GM21786 (cell line): ENCODE measurements at regions not wholly inside any gene's neighbourhood (a gene's known extent, or its start where the extent isn't known, plus 50 kb on each side); places are given as distances from the start of the nearest gene placed in this dataset.

Source experiments
- ATAC-seq: cut with Tn5 transposase; IDR thresholded peaks from one replicate; pipeline ENCODE4 v1.9.1; 2021; ENCODE audit not compliant: unreplicated experiment

DNA sequence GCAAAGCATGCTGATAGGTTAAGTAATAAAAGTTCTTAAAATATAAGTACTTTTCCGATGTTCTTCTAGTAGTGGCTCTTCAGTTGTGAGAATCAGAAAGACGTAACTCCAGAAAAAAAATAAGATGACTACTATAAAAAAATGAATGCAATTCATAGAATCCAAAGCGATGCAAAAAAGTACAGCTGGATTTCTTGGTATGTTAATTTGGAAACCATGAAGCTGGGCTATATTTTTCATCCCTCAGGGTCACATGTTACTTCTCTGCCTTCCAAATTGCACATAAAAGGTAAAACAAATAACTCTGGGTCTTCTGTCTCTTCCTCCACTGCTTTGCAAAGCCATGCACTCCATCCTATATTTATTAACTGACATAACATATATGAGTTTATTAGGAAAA is 843.9 kb upstream of the DPPA4 start:
- no peak for ATAC-seq

DNA sequence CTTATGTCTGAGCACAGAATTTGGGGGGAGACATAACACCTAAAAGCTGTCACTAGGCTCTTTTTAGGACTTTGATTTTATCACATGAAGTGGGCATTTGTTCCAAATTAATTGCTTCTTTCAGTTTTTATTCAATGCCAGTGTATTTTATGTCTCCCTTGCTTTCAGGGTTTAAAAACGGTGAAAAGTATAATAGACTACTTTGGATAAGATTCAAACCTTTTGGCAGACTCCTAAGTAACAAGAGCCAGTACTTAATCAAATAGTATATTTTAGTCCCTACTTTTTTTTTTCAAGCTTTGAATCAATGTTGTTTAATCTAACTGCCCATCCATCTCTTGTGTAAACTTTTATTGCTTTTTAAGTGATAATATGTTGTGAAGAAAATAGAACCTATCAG is 847.2 kb upstream of the DPPA4 start:
- ATAC-seq: no peak

DNA sequence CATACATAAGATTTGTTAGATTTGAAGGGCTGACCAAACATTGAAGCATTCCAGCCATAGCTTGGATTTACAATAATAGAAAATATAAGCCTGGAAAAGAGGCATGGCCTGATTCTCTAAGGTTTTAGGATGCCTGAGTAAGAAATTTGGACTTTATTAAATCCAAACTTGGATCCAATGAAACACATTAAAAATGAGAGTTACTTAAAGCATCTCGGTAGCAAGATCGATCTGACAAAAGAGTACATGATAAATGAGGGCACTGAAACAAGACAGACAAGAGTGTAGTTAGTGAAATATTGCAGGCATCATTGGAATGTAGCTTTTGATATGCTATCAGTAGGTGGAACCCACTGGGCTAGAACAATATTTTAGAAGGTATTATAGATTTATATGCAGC is 855.7 kb upstream of the DPPA4 start:
- no peak for ATAC-seq

DNA sequence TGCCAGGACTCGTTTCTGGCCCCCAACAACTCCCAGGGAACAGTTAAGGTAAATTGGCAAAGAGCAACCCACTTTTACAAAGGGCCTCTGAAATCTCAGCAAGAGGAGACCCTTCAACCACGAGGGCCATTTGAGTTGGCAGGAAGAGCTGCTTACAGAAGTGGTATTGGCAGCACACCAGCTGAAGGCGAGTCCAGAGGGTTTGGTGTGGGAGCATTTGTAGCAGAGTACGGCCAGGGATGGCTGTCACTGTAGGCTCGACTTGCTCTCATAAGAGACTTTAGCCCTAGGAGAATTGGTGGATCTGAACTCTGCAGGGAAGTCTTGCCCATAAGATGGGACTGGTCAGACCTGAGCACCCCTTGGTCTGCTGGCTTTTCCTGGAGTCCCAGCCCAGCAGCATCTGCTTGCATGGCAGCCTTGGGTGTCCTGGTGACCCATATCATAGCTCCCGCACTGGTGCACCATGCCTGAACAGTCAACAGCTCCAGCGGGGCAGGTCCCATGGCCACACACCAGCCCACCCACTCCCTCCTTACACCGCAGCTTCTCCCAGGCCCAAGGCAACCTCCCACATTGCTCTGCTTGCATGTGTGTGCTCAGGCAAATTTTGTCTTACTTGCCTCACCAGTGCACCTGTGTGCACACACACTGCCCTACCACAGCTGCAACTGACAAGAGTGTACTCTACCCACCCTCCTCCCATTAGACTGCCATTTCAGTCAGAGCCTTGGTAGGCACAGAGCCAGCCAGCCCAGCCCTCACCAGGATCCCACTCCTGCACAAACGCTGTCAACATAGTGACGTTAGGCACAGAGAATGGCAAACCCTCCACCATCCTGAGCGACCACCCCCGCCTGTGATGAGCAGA is 861.6 kb upstream of the DPPA4 start:
- ATAC-seq: no peak

DNA sequence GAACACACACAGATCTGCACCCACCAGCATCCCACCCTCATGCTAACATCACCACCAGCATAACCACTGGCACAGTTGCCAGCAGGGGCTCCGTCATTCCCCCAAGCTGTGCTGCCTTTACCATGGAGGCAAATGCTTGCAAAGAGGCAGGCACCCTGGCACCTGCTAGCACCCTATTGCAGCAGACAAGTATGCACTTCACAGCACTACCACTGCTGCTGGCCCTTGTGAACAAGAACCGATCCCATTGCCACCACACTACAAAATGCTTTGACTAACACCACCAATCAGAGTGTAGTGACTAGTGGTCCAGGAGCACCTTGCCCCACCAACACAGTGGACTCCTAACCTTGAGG is 862.2 kb upstream of the DPPA4 start:
- ATAC-seq: no peak

DNA sequence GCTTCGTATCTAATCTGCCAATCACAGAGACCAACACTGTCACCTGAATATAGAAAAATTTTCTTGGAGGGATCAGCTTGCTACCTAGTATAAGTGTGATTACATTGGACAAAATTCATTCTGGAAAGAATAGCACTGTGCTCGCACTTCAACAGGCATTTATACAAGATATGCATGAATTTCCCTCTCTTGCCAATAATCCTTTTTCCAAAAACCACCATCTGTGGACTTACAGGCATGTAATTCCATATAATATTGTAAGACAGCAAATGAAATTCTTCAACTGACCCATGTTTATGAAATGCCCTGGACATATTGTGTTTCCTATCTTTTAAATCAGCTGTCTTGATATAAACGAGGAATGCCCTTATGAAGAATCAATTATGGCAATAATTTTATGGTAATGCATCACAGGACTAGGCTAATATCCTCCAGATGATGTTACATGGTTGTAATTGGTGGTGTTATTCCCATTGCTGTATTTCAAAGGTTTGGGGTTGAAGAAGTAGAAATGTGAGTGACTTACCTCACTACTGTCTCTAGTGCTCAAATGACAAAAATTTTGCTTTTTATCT is 861.4 kb upstream of the NECTIN3 start:
- no peak for ATAC-seq

GRCh38 chr3:110226645-110227044 is 845.0 kb upstream of the NECTIN3 start:
- ATAC-seq: no peak

DNA sequence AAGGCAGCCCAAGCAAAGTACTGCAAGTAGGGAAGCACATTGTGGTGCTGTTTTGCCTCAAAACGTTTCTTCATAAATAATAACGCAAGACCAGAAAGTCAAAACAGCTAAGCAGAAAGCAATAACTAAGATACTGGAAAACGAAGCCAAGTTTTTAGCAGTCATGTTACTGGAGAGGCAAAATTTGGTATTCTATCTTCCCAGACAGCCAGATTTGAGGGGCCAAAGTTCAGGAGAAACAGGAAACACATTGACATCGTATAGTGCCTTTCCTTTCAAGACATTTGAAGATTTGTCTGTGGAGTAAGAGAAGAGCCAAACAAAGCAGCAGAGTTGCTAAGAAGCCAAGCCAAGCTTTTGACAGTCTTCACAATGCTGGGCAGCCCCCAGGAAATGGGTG is 843.6 kb upstream of the NECTIN3 start:
- ATAC-seq: no peak

DNA sequence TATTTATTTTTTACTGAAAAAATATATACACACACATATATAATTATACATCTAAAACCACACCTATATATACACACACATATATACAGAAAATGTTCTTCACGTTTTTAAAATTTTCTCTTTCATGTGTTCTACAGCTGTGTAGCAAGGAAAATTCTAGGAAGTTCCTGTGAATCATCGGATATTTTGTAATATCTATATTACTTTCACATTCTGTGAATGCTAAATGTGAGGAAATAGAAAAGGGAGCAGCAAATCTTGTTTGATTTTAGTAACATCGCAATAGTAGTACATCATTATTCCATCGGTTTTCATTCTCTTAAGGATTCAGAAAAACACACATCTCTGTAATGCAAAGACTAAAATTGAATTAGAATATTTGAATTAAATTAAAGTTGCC is 836.8 kb upstream of the NECTIN3 start:
- no peak for ATAC-seq

DNA sequence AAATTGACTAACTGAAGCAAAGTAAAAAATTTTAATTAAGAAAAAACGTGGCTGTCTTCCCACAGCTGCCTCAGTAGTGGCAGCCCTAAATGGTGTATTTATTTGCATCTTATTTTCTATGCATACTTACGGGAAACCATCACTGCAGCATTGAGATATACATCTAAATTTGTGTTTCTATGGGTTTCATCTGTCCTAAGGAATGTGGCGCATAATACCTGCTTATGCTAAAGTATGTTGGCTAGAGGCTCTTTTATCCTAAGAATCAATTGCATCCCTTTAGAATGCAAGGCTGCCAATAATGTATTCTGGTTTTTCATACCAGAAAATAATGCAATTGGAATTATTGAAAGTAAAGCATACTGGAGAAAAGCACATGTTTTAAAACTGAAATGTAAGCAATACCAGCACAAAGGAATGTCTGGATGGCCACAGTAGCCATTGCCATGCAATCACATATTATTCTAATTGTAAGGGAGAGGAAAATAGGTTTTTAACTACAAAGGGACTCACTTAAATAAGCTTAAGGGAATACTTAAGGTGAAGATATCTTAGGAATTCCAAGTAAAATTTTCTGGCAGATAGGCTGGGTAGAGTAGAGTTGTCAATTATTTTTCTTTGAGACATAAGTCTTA is 834.5 kb upstream of the NECTIN3 start:
- ATAC-seq: no peak

DNA sequence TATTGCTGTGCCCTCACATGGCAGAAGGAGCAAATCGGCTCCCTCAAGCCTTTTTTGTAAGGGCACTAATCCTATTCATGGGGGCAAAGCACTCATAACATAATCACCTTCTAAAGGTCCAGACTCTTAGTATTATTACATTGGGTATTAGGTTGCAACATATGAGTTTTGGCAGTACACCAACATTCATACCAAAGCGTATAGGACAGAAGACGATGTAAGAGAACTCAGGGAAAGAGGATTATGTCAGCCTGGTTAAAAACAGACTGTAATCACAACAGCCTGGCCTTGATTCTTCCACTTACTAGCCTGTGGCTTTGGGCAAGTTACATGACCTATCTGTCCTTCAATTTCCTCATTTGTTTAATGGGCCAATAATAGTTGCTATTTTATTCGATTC is 828.5 kb upstream of the NECTIN3 start:
- no peak for ATAC-seq

- no peak for ATAC-seq
These were observed 824.7 kb upstream of the NECTIN3 start for GRCh38 chr3:110246796-110247376.

DNA sequence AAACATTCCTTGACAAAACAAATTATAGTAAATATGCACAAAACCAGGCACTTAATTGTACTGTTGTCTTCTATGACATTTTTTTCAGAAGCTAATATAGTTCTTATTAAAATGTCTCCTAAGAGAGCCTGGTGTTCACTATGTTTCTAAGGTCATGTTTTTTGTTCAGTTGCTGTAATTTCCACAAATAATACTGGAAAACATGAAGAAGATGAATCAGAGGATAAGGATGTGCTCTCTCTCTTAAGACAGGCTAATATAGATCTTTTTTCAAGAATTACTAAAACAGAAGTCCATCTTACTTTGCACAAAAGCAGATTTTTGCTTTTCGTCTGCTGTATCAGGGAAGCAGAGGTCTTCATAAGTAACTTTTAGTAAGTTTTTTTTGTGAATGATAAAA is 823.0 kb upstream of the NECTIN3 start:
- ATAC-seq: no peak

DNA sequence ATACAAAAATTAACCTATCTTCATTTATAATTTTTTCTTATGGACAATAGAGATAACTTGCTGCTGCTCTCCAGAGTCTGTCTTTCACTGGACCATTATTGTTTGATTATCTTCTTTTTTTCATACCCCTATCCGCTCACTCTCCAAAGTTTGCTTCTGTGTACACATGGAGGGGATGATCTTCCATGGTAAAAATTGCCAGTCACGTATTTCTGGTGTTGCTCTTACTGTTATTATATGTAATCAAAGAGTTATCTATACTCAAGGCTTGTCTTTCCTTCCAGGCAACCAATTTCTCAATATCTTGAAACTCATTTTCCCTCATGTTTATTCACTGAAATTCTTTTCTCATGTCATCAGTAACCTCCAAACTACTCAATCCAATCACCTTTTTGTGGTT is 817.8 kb upstream of the NECTIN3 start:
- ATAC-seq: no peak

GRCh38 chr3:110254591-110254990 is 817.0 kb upstream of the NECTIN3 start:
- no peak for ATAC-seq

- ATAC-seq: no peak
These were observed 810.5 kb upstream of the NECTIN3 start for GRCh38 chr3:110261141-110261540.

DNA sequence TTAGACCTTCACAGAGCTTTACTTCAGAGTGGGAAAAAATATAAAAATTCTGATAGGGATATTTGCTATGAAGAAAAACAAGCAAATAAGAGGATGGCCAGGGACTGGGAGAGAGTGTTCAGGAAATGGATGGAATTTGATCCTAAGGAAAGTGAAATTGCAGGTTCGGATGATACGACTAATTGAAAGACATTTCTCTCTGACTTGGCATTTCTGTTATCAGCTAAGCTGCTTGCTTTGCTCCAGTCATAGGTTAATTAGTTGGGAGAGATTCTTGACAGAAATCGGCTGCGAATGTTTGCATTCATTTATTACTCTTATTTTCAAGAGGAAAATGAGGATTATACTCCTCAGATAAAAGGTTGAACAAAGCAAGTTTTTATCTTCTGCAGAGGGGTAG is 808.7 kb upstream of the NECTIN3 start:
- ATAC-seq: no peak

DNA sequence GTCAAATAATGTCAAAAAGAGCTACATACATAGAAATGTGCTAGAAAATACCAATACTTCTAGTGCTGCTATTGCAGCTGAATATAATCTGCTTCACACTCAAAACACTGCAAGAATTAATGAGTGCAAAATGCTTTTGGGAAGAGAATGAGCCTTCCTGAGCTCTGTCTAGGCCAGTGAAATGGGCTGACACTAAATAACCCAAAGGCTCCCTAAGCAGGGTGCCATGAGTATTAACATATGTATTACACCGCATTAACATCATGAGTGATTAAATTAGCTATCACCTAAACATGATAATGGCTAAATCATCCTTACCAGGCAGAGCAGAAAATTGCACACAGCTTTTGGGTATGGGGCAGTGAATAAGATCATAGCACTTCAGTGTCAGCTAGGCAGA is 806.3 kb upstream of the NECTIN3 start:
- ATAC-seq: no peak

DNA sequence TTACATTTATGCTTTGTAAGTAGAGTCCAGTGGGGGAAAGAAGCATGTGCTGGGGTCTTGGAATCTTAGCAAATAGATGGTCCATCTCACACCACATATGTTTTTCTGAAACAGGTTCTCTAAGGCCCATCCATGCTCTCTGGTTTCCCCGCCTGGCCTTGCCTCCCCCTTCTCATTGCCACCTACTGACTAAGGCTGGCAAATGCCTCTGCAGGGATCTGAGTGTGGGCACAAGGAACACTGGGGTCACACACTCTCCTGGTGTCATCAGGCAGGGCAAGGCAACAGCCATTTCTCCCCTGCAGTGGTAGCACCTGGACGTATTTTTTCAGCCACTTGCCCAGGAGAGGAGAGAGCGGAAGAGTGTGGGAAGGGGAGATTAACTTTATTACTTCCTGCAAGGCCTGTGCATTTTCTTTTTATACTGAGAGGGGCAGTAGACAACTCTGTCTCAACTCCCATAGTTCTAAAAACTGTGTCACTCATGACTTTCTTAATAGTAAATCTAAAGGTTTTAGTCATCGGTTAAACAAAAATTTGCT is 804.2 kb upstream of the NECTIN3 start:
- no peak for ATAC-seq

DNA sequence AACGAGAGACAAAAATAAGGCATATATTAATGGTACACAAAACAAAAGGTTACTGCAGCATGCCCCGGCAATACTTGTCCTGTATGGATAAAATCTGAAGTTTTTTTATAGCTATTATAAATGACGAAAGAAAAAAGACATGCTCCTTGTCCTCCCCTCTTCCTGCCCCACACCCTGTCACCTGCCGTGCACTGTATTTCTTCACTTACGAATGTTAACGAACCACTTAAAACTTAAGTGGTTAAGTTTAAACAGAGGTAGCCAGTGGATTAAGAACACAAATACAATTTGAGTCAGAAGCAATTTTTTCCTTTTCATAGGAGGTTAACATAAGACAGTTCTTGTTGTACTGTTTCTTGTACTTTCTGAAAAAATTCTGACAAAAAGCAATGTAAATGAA is 799.1 kb upstream of the NECTIN3 start:
- no peak for ATAC-seq

GRCh38 chr3:110291886-110292501 is 779.6 kb upstream of the NECTIN3 start:
- no peak for ATAC-seq
